Smooth muscle cell (in vitro differentiated cells): ENCODE measurements at regions not wholly inside any gene's neighbourhood (a gene's known extent, or its start where the extent isn't known, plus 50 kb on each side); places are given as distances from the start of the nearest gene placed in this dataset.

ENCODE experiments used
- DNase-seq: peaks from one replicate; lab custom pipeline; 2025; ENCODE audit not compliant: unreplicated experiment; lab: John Stamatoyannopoulos, UW
- H2AFZ ChIP-seq: fragments of 200-600 bp; sonication (generic); 2 replicates; pipeline ENCODE4 v1.6.0; 2016; ENCODE audit warnings: antibody characterized with exemption, low read depth, mild to moderate bottlenecking
- H3F3A ChIP-seq: fragments of 200-600 bp; sonication (generic); 2 replicates; pipeline ENCODE4 v1.6.0; 2017; ENCODE audit warnings: antibody characterized with exemption, low read depth
- H3K27ac ChIP-seq: fragments of 200-600 bp; sonication (generic); 2 replicates; pipeline ENCODE4 v1.5.1; 2016; ENCODE audit warnings: low read depth, mild to moderate bottlenecking
- H3K27me3 ChIP-seq: fragments of 200-600 bp; sonication (generic); 2 replicates; pipeline ENCODE4 v1.6.1; 2016; ENCODE audit warnings: low read depth, mild to moderate bottlenecking
- H3K36me3 ChIP-seq: fragments of 200-600 bp; sonication (generic); 2 replicates; pipeline ENCODE4 v1.5.1; 2016; ENCODE audit warnings: low read depth
- H3K4me1 ChIP-seq: fragments of 200-600 bp; sonication (generic); 2 replicates; pipeline ENCODE4 v1.5.1; 2016; ENCODE audit warnings: low read depth
- H3K4me2 ChIP-seq: fragments of 200-600 bp; sonication (generic); 2 replicates; pipeline ENCODE4 v1.6.0; 2016; ENCODE audit warnings: mild to moderate bottlenecking
- H3K4me3 ChIP-seq: fragments of 200-600 bp; sonication (generic); 2 replicates; pipeline ENCODE4 v1.5.1; 2016; ENCODE audit warnings: mild to moderate bottlenecking
- H3K79me2 ChIP-seq: fragments of 200-600 bp; sonication (generic); 2 replicates; pipeline ENCODE4 v1.6.0; 2016; ENCODE audit warnings: low read depth, mild to moderate bottlenecking
- H3K9ac ChIP-seq: fragments of 200-600 bp; sonication (generic); 2 replicates; pipeline ENCODE4 v1.6.0; 2016; ENCODE audit warnings: low read depth
- H3K9me3 ChIP-seq: fragments of 200-600 bp; sonication (generic); replicated peaks from 2 replicates; pipeline ENCODE4 v1.5.1; 2016; ENCODE audit warnings: low read depth
- H4K20me1 ChIP-seq: fragments of 200-600 bp; sonication (generic); 2 replicates; pipeline ENCODE4 v1.6.0; 2016; ENCODE audit warnings: low read depth
- WGBS: methylation state at CpG from one replicate; pipeline ENCODE4 v1.1.7; 2016; ENCODE audit warnings: low lambda C conversion rate; 5-methylcytosine and 5-hydroxymethylcytosine counted together
- TF ChIP-seq, protein P1 (sequence below): fragments of 200-600 bp; sonication (generic); IDR thresholded peaks from 2 replicates; pipeline ENCODE4 v1.5.1; 2017; ENCODE audit warnings: borderline replicate concordance, mild to moderate bottlenecking, antibody characterized with exemption; ENCODE audit not compliant: insufficient read depth, poor library complexity, severe bottlenecking

DNA sequence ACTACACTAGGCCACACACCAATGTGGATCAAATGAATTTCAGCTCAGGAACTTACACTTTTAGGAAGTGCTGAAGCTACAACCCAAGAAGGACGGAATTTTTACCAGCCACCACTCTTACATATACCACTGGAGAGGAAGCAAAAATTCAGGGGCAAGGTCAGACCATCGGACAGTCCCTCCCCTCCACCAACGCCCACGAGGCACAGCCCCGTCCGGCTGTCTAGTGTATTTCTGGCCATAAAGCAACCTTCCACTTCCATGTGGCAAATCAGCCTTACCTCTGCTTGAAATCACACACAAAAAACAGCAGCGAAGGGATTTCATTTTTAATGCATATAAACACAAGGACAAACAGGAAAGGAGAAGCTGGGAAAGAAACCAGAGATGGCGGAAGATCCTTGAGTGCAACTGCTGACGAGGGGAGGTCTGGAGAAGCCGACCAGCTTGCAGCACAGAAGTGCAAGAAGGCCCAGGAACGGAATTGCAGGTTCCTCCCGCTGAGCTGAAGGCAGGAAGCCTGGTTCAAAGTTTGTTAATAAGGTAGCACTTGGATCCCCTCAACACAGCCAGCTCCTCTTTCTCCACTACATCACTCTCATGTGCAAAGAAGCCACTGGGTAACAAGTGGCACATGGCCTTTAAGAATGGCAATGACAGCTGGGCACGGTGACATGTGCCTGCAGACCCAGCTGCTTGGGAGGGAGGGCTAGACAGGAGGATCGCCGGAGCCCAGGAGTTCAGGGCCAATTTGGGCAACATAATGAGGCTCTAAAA is 71.5 kb downstream of the SHANK2 start:
- Histone ChIP-seq H3K9ac (no peak overlapping the region), H3K9me3 (peaks cover 3% of the 10 kb centered on the region), H3K36me3 (no peaks in the 10 kb centered on the region), H3F3A (no peaks in the 10 kb centered on the region), H2AFZ (no peak overlapping the region), H3K27me3 (no peaks in the 10 kb centered on the region), H4K20me1 (peaks cover 16% of the 10 kb centered on the region), H3K4me1 (no peaks in the 10 kb centered on the region), H3K4me2 (no peak overlapping the region), H3K4me3 (no peak overlapping the region), H3K27ac (no peak overlapping the region), H3K79me2 (no peaks in the 10 kb centered on the region)
- DNase-seq: no peak
- TF ChIP-seq, protein P1, sequence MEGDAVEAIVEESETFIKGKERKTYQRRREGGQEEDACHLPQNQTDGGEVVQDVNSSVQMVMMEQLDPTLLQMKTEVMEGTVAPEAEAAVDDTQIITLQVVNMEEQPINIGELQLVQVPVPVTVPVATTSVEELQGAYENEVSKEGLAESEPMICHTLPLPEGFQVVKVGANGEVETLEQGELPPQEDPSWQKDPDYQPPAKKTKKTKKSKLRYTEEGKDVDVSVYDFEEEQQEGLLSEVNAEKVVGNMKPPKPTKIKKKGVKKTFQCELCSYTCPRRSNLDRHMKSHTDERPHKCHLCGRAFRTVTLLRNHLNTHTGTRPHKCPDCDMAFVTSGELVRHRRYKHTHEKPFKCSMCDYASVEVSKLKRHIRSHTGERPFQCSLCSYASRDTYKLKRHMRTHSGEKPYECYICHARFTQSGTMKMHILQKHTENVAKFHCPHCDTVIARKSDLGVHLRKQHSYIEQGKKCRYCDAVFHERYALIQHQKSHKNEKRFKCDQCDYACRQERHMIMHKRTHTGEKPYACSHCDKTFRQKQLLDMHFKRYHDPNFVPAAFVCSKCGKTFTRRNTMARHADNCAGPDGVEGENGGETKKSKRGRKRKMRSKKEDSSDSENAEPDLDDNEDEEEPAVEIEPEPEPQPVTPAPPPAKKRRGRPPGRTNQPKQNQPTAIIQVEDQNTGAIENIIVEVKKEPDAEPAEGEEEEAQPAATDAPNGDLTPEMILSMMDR: no peak
- 89% methylated on average over 15 of the region's 15 CpGs for WGBS

DNA sequence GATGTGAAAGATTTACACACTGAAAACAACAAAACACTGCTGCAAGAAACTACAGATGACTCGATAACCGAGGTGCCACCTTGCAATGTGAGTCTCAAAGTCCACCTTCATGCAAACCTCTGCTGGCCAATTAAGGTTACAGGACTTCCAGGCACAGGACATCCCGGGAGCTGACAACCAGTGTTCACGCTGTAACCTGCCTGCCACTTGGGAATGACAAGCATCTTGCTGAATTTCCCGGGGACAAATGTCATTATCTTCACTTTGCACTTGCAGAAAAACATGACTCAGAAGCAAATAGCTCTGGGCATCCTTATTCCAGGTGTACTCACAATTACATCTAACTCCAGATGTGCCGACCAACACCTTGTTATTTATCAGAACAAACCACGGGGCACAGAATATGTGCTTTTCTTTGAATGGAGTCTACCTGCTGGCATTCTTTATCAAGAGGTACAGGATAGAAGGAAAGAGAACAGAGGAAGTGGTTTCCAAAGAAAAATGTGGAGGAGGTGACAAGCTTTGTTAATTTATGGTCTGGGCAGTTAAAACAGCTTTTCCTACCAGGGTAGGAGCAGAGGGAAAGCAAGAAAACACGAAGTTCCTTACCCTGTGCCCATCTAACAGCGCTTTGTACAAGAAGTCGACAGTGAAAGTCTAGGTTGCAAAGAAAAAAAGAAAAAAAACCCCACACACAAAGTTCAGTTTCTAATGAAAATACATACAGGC is 72.3 kb downstream of the SHANK2 start:
- H3K36me3 ChIP-seq: no peaks in the 10 kb centered on the region
- peaks cover 16% of the 10 kb centered on the region for H4K20me1 ChIP-seq
- H3K4me2 ChIP-seq: no peak overlapping the region
- H3K4me3 ChIP-seq: no peak overlapping the region
- no peaks in the 10 kb centered on the region for H3F3A ChIP-seq
- H3K27me3 ChIP-seq: no peaks in the 10 kb centered on the region
- no peak overlapping the region for H3K27ac ChIP-seq
- H3K4me1 ChIP-seq: no peaks in the 10 kb centered on the region
- TF ChIP-seq, protein P1: no peak
- WGBS: 82% methylated on average over 10 of the region's 10 CpGs
- no peak overlapping the region for H3K9ac ChIP-seq
- peaks cover 3% of the 10 kb centered on the region for H3K9me3 ChIP-seq
- no peak overlapping the region for H2AFZ ChIP-seq
- DNase-seq: no peak
- no peaks in the 10 kb centered on the region for H3K79me2 ChIP-seq

DNA sequence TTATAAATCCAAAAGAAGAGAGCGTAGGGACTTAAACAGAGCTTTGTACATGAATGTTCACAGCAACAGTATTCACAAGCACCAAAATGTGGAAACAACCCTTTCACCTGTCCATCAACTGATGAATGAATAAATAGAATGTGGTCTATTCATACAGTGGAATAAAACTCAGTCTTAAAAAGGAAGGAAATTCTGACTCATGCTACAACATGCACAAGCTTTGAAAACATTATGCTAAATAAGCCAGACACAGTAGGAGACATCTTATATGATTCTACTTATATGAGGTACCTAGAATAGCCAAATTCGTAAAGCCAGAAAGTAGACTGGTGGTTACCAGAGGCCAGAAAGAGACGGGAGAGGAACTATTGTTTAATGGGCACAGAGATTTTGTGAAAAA is 74.3 kb downstream of the SHANK2 start:
- no peak overlapping the region for H3K9ac ChIP-seq
- no peaks in the 10 kb centered on the region for H3K79me2 ChIP-seq
- H2AFZ ChIP-seq: no peak overlapping the region
- TF ChIP-seq, protein P1: no peak
- H3K4me2 ChIP-seq: no peak overlapping the region
- no peaks in the 10 kb centered on the region for H3K4me1 ChIP-seq
- peaks cover 16% of the 10 kb centered on the region for H4K20me1 ChIP-seq
- no peaks in the 10 kb centered on the region for H3K36me3 ChIP-seq
- 94% methylated on average over 3 of the region's 3 CpGs for WGBS
- no peak overlapping the region for H3K27ac ChIP-seq
- no peaks in the 10 kb centered on the region for H3F3A ChIP-seq
- DNase-seq: no peak
- no peaks in the 10 kb centered on the region for H3K27me3 ChIP-seq
- peaks cover 3% of the 10 kb centered on the region for H3K9me3 ChIP-seq
- no peak overlapping the region for H3K4me3 ChIP-seq
